HepG2 (cell line): ENCODE measurements at regions not wholly inside any gene's neighbourhood (a gene's known extent, or its start where the extent isn't known, plus 50 kb on each side); places are given as distances from the start of the nearest gene placed in this dataset.

Experiments
- ATAC-seq: fragments of 200-7000 bp; cut with Tn5 transposase; 3 replicates; pipeline ENCODE4 v1.9.1; 2020; ENCODE audit warnings: mild to moderate bottlenecking, moderate library complexity
- BruUV-seq: library from RNA; stranded (reverse); fragments of 400-500 nt; replicated peaks from 2 replicates; lab custom pipeline; 2021; lab: Mats Ljungman, UMichigan
- CTCF ChIA-PET: fragments of 300-600 bp; formaldehyde crosslinking; extraction: SDS; loops from one replicate; lab custom pipeline; 2021; ENCODE audit warnings: low total read pairs, inconsistent platforms, low intra/inter-chr PET ratio; lab: Yijun Ruan, JAX
- POLR2A ChIA-PET: fragments of 350-600 bp; sonication (Branson Sonifier 250); formaldehyde crosslinking; loops from one replicate; lab custom pipeline; 2020; ENCODE audit warnings: antibody characterized with exemption, inconsistent platforms; lab: Yijun Ruan, JAX
- DNase-seq: peaks from one replicate; pipeline ENCODE4 v3.0.0-alpha.2; 2015; ENCODE audit warnings: low spot score
- FAIRE-seq: peaks from 3 replicates; lab custom pipeline; 2011; peaks lifted over from hg19 to GRCh38; lab: Jason Lieb, UNC
- H2AFZ ChIP-seq: one replicate; pipeline ENCODE4 v1.6.1; 2011; ENCODE audit warnings: low read length, inconsistent platforms
- H3K27ac ChIP-seq: fragments of 300-600 bp; 3 replicates; pipeline ENCODE4 v1.8.0; 2011; ENCODE audit warnings: mixed run types, mild to moderate bottlenecking, mixed read lengths, low read length, inconsistent platforms; ENCODE audit not compliant: insufficient read depth; ENCODE audit errors: extremely low read length
- H3K27me3 ChIP-seq, 2 experiments: fragments of 200-600 bp in 1 of 2; 2 replicates in 1 of 2; 3 replicates in 1 of 2; pipeline versions ENCODE4 v1.6.0 to v1.8.0; 2011; ENCODE audit warnings: low read length in 2 of 2, mild to moderate bottlenecking in 2 of 2, moderate library complexity in 2 of 2, inconsistent platforms in 1 of 2; ENCODE audit not compliant: insufficient read depth in 2 of 2, control insufficient read depth in 1 of 2
- H3K36me3 ChIP-seq, 2 experiments: fragments of 200-600 bp in 1 of 2; replicated peaks in 1 of 2; 2 replicates in 1 of 2; 3 replicates in 1 of 2; pipeline versions ENCODE4 v1.5.1 to v1.8.0; 2011; ENCODE audit warnings: low read length in 2 of 2, inconsistent platforms in 1 of 2; ENCODE audit not compliant: insufficient read depth in 2 of 2, control insufficient read depth in 1 of 2
- H3K4me1 ChIP-seq: 2 replicates; pipeline ENCODE4 v1.5.1; 2012; ENCODE audit warnings: low read length, inconsistent platforms; ENCODE audit not compliant: insufficient read depth
- H3K4me2 ChIP-seq: 2 replicates; pipeline ENCODE4 v1.6.0; 2011; ENCODE audit warnings: low read depth, low read length, inconsistent platforms
- H3K4me3 ChIP-seq, 3 experiments: fragments of 200-600 bp in 1 of 3; sonication (generic), shearing (Covaris generic) in 1 of 3; replicated peaks in 1 of 3; 2 replicates each; pipeline ENCODE4 v1.5.1; 2011 to 2016; ENCODE audit warnings: low read length in 3 of 3, inconsistent platforms in 2 of 3, low read depth in 2 of 3, mild to moderate bottlenecking in 2 of 3, control low read depth in 1 of 3, mixed read lengths in 1 of 3; ENCODE audit not compliant: insufficient read depth in 1 of 3
- H3K79me2 ChIP-seq: one replicate; pipeline ENCODE4 v1.6.1; 2011; ENCODE audit warnings: low read length, inconsistent platforms; ENCODE audit not compliant: insufficient read depth
- H3K9ac ChIP-seq: 2 replicates; pipeline ENCODE4 v1.6.0; 2011; ENCODE audit warnings: mild to moderate bottlenecking, low read depth, low read length, inconsistent platforms; ENCODE audit not compliant: insufficient read depth
- H3K9me3 ChIP-seq: 2 replicates; pipeline ENCODE4 v1.5.1; 2012; ENCODE audit warnings: mild to moderate bottlenecking, low read length
- H4K20me1 ChIP-seq: 2 replicates; pipeline ENCODE4 v1.6.0; 2011; ENCODE audit warnings: inconsistent platforms, mild to moderate bottlenecking, low read length, moderate library complexity; ENCODE audit not compliant: insufficient read depth
- FOSL1 ChIP-seq: sonication (generic); formaldehyde crosslinking; IDR thresholded peaks from 2 replicates; pipeline ENCODE4 v1.9.0; 2021; ENCODE audit warnings: missing genetic modification reagents, borderline replicate concordance
- FOXP1 ChIP-seq, 2 experiments: fragments of 450-650 bp in 1 of 2; IDR thresholded peaks; 2 replicates each; pipeline ENCODE4 v1.6.1; 2017 to 2018; ENCODE audit warnings: antibody characterized with exemption in 1 of 2
- MIER3 ChIP-seq: IDR thresholded peaks from 2 replicates; pipeline ENCODE4 v1.6.1; 2016; ENCODE audit warnings: missing compliant biosample characterization, borderline replicate concordance
- MLLT10 ChIP-seq: sonication (generic); formaldehyde crosslinking; IDR thresholded peaks from 2 replicates; pipeline ENCODE4 v1.4.0; 2020; ENCODE audit warnings: missing genetic modification reagents
- NR2F1 ChIP-seq, 2 experiments: fragments of 450-650 bp in 1 of 2; formaldehyde crosslinking in 1 of 2; IDR thresholded peaks; 2 replicates each; pipeline versions ENCODE4 v1.5.0 to v1.6.1; 2016 to 2020; ENCODE audit warnings: mild to moderate bottlenecking in 1 of 2, missing compliant biosample characterization in 1 of 2, missing genetic modification reagents in 1 of 2, moderate library complexity in 1 of 2
- RBM22 ChIP-seq: fragments of 200-400 bp; formaldehyde crosslinking; optimal IDR thresholded peaks from 2 replicates; pipeline ENCODE3; 2017; ENCODE audit warnings: mild to moderate bottlenecking, low read length, moderate library complexity
- REL ChIP-seq: sonication (generic); formaldehyde crosslinking; conservative IDR thresholded peaks from 2 replicates; pipeline ENCODE4 v1.8.0; 2022; ENCODE audit warnings: mild to moderate bottlenecking, missing genetic modification reagents, moderate library complexity
- SETDB1 ChIP-seq: sonication (generic); formaldehyde crosslinking; IDR thresholded peaks from 2 replicates; pipeline ENCODE4 v1.5.1; 2020; ENCODE audit warnings: missing genetic modification reagents, mild to moderate bottlenecking, borderline replicate concordance
- XBP1 ChIP-seq: sonication (generic); formaldehyde crosslinking; IDR thresholded peaks from 2 replicates; pipeline ENCODE4 v1.5.0; 2020; ENCODE audit warnings: missing genetic modification reagents
- ZKSCAN8 ChIP-seq: IDR thresholded peaks from 2 replicates; pipeline ENCODE4 v1.6.1; 2016; ENCODE audit warnings: borderline replicate concordance, missing genetic modification reagents, missing compliant biosample characterization
- ZNF10 ChIP-seq: sonication (generic); formaldehyde crosslinking; IDR thresholded peaks from 2 replicates; pipeline ENCODE4 v1.4.0; 2020; ENCODE audit warnings: mild to moderate bottlenecking, low read depth, missing genetic modification reagents, borderline replicate concordance
- ZNF333 ChIP-seq: sonication (generic); formaldehyde crosslinking; IDR thresholded peaks from 2 replicates; pipeline ENCODE4 v1.4.0; 2020; ENCODE audit warnings: mild to moderate bottlenecking, missing genetic modification reagents, borderline replicate concordance
- ZNF557 ChIP-seq: sonication (generic); formaldehyde crosslinking; IDR thresholded peaks from 2 replicates; pipeline ENCODE4 v1.4.0; 2020; ENCODE audit warnings: missing genetic modification reagents
- ZNF615 ChIP-seq: sonication (generic); formaldehyde crosslinking; IDR thresholded peaks from 2 replicates; pipeline ENCODE4 v1.5.0; 2020; ENCODE audit warnings: mild to moderate bottlenecking, missing genetic modification reagents, borderline replicate concordance
- ZNF878 ChIP-seq: sonication (generic); formaldehyde crosslinking; IDR thresholded peaks from 2 replicates; pipeline ENCODE4 v1.8.1; 2023; ENCODE audit warnings: mild to moderate bottlenecking, missing genetic modification reagents, moderate library complexity
- WGBS: methylation state at CpG from one replicate; pipeline ENCODE4 v1.1.6; 2017; ENCODE audit warnings: low lambda C conversion rate; 5-methylcytosine and 5-hydroxymethylcytosine counted together
- in situ Hi-C: cut with HindIII; loops from 2 replicates; pipeline ENCODE4 v1.10.0; 2017; ENCODE audit warnings: low pct_unique_long_range_greater_than_20kb; ENCODE audit not compliant: extremely low pct_ligation_motif_present
- intact Hi-C: fragments of 100-400 bp; cut with micrococcal nuclease; formaldehyde crosslinking; loops from one replicate; pipeline ENCODE4 v1.10.0; 2022; ENCODE audit not compliant: unreplicated experiment
- TF ChIP-seq, protein P1 (sequence below): sonication (generic); formaldehyde crosslinking; conservative IDR thresholded peaks from 2 replicates; pipeline ENCODE4 v1.8.0; 2022; ENCODE audit warnings: mild to moderate bottlenecking, moderate library complexity, missing genetic modification reagents

DNA sequence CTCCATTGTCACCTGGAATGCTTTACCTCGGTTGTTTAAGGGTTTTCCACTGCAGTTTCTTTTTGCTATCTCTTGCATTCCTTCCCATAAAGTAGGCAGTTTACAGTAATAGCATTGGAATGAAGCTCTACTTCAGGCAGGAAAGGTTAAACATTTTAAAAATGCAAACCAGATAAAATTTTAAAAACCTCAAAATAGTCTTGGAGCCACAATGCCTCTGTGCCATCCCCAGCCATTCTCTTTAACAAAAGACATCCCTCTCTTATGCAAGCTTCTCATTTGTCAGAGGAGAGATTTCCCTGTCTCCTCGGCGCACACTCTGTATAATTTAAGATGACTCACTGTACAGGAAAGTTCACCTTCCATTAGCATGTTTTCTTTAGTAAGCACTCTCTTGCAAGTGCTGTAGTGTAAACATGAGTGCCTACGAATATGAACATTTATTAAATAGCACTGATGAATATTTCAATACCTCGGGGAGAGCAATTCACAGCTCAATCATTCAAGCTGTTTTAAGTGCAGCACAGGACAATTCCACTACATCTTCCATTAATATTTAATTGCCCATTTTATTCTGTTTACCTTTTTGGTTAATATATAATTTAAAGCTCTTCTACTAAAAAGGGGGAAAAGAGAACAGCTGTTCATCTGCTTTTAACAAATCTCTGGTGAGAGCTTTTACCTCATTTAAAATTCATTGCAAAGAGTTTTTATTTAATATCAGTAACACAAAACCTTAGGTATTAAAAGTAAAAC, 343.6 kb downstream of the SPATA31D1 start (continued):
- TF ChIP-seq, protein P1, sequence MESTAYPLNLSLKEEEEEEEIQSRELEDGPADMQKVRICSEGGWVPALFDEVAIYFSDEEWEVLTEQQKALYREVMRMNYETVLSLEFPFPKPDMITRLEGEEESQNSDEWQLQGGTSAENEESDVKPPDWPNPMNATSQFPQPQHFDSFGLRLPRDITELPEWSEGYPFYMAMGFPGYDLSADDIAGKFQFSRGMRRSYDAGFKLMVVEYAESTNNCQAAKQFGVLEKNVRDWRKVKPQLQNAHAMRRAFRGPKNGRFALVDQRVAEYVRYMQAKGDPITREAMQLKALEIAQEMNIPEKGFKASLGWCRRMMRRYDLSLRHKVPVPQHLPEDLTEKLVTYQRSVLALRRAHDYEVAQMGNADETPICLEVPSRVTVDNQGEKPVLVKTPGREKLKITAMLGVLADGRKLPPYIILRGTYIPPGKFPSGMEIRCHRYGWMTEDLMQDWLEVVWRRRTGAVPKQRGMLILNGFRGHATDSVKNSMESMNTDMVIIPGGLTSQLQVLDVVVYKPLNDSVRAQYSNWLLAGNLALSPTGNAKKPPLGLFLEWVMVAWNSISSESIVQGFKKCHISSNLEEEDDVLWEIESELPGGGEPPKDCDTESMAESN (CRISPR knock-in tag), result no peak
- no peak for TF ChIP-seq FOSL1
- TF ChIP-seq ZKSCAN8 (CRISPR knock-in tag), result no peak
- no peak for TF ChIP-seq ZNF333 (CRISPR knock-in tag)
- no peak for TF ChIP-seq ZNF557 (CRISPR knock-in tag)
- TF ChIP-seq ZNF878 (CRISPR knock-in tag), result no peak
- no peak for TF ChIP-seq FOXP1 (IDR thresholded peaks at IDR 0.05)
- no peak for TF ChIP-seq FOXP1 (CRISPR knock-in tag; IDR thresholded peaks at IDR 0.05)
- TF ChIP-seq RBM22, result no peak
- no peak for TF ChIP-seq MIER3 (CRISPR knock-in tag)
- TF ChIP-seq, all 625 proteins: peak for 0

DNA sequence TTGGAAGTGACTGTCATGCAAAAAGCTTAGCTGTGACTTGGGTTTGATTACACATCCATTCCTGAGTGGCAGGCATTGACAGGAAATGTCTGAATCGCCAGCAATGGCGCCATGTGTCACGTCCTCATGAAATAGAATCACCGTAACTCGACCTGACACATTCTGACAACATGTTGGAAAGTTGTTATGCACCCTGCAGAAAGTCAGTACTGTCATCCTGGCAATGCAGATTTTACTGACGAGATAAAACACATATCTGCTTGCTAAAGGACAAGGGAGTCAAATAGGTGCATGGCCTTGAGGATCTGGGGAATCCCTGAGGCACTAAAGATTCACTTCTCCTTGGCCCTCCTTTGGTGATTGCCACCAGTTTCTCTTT, 344.2 kb downstream of the SPATA31D1 start:
- no peaks in the 10 kb centered on the region for H4K20me1 ChIP-seq
- BruUV-seq, result no TSS peak
- no peak overlapping the region for H2AFZ ChIP-seq
- in situ Hi-C loops (no loop called here), intact Hi-C loops (no loop called here)
- no peak overlapping the region for H3K27ac ChIP-seq
- no peak for FAIRE-seq
- DNase-seq, result no peak
- ATAC-seq, result no peak
- POLR2A ChIA-PET, result no interaction called here
- no peak overlapping the region for H3K9ac ChIP-seq
- H3K4me3 ChIP-seq, result no peak overlapping the region
- CTCF ChIA-PET, result no interaction called here
- H3K9me3 ChIP-seq, result peaks cover 15% of the 10 kb centered on the region; the same call in 1 of the 2 replicates
- no peaks in the 10 kb centered on the region for H3K27me3 ChIP-seq
- no peaks in the 10 kb centered on the region for H3K36me3 ChIP-seq
- no peak overlapping the region for H3K4me2 ChIP-seq
- H3K4me1 ChIP-seq, result no peaks in the 10 kb centered on the region
- WGBS, result 12% methylated on average over 6 of the region's 6 CpGs
- no peaks in the 10 kb centered on the region for H3K79me2 ChIP-seq
- no peak for TF ChIP-seq XBP1
- no peak for TF ChIP-seq NR2F1 (CRISPR knock-in tag; IDR thresholded peaks at IDR 0.05)
- TF ChIP-seq ZNF10 (CRISPR knock-in tag), result no peak
- TF ChIP-seq REL (CRISPR knock-in tag), result no peak
- no peak for TF ChIP-seq ZNF615
- TF ChIP-seq SETDB1 (CRISPR knock-in tag), result no peak
- no peak for TF ChIP-seq MLLT10 (CRISPR knock-in tag)
